Embryonic facial prominence (tissue), 1 donor: ENCODE measurements at regions not wholly inside any gene's neighbourhood (a gene's known extent, or its start where the extent isn't known, plus 50 kb on each side); places are given as distances from the start of the nearest gene placed in this dataset.
"Not testable (repeated sequence)": the region's sequence is repeated elsewhere in the genome, so short reads cannot be mapped to it uniquely, and the experiment has no call there.

ENCODE experiments used
- DNase-seq: peaks from one replicate; pipeline ENCODE4 v3.0.0-alpha.2; 2016; ENCODE audit errors: extremely low spot score

DNA sequence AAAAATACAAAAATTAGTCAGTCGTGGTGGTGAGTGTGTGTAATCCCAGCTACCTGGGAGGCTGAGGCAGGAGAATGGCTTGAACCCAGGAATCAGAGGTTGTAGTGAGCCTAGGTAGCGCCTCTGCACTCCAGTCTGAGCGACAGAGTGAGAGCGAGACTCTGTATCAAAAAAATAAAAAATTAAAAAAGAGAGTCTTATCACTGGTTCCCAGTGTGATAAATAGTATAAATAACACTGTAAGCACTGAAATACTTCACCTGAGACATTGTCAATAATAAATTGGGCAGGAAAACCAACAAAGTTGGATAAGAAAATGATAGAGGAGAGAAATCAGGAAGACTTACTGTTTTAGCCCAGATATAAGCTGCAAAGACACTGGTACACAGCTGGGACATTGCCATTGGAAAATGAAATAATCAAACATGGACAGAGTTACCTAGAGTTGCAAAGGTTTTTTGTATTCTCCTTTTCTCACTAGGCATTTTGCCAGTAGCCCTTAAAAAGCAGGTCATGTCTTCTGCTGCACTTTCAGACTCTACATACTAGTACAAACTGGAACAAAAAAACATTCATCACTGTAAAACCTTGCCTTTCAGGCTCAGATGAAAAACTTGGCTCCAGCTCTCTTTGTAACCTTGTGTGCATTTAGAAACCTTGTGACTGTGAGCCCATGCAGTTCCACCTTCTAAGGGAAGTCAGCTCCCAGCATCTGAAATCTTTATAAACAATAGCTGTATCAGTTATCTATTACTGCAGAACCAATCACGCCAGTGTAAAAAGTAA, 55.0 kb upstream of the PPP1R2C start:
- no peak for DNase-seq

DNA sequence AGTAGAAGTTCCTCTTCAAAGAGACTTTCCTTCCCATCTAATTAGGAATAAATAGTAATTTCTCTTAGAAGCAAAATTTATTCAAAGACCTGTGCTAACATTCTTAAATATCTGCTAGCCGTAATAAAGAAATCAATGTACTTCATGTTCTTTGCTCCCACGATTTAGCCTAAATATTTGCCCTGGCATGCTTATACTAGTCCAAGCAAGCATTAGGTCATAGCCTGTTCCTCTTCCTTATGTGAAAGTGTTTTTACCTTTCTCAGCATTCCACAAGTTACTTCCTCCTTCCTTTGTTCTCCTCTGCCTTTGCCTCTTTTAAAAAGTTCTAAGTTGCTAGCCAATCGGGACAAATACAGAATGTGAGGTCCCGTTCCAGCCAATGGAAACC, 55.6 kb upstream of the PPP1R2C start:
- not testable (repeated sequence) for DNase-seq

DNA sequence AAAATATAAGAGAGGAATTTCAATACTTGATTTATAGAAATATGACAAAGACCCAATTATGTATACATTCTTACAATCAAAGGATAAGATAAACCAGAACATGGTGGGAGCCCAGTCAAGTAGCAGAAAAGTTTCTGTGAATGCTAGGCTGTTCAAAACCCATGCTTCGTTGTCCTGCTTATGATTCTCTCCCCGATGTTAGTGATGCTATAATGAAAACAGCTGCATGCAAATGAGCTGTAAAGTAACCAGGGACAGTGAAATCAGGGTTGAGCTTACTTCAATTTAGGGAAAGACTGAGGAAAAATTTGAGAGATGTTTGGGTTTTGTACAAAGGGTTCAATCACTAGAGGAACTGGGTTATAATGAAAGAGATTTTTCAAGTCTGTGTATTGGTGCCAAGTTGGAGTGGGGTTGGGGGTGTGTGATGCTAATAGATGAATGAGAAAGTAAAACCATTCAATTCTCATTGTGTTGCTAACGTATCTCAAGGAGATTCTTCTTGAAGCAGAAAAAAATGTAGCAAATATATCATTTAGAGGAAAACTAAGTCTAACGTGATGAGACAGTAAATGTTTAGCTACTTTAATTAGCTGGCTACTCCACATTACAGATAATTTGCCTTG, 59.3 kb upstream of the PPP1R2C start:
- no peak for DNase-seq

DNA sequence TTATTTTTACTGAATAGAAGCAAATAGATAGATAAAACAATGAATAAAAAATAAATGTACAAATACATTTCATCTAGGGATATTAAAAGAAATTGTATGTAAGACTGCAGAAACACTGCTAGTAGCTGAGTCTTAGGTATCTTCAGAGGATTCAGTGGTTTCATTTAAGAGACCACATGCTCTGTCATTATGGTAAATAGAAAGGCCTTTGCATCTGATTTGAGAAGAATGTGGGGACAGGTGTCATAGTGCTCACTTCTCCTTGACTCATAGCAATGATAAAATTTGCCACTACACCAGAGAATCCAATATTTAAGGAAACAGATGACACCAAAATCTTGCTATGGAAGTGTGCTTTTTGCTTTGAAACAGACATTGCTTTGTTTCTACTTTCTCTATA, 59.8 kb upstream of the PPP1R2C start:
- no peak for DNase-seq

DNA sequence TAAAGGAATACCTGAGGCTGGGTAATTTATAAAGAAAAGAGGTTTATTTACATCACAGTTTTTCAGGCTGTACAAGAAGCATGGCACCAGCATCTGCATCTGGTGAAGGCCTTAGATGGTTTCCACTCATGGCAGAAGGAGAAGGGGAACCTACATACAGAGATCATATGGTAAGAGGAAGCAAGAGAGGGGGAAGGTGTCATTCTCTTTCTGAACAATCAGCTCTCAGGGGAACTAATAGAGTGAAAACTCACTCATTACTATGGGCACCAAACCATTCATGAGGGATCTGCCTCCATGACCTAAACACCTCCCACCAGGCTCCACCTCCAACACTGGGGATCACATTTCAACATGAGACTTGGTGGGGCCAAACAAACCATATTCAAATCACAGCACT, 61.7 kb upstream of the PPP1R2C start:
- DNase-seq, result no peak

DNA sequence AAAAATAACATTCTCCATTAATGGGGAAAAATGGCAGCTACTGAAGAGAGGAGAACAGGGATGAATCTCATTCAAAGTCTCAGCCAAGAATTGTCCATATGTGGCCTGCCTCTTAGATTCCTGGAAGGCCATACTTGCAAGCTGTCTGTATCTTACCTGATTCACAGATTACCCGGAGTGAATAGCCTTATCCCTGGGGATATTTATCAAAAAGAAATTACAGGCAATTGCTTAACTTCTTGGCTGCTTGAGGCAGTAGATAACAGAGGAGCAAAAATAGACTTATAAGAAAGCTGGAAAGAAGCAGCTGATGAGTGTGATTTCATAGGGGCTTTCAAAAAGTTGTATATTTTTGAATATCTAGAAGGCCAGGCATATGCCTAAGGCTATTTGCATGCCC, 68.8 kb upstream of the PPP1R2C start:
- DNase-seq, result no peak

DNA sequence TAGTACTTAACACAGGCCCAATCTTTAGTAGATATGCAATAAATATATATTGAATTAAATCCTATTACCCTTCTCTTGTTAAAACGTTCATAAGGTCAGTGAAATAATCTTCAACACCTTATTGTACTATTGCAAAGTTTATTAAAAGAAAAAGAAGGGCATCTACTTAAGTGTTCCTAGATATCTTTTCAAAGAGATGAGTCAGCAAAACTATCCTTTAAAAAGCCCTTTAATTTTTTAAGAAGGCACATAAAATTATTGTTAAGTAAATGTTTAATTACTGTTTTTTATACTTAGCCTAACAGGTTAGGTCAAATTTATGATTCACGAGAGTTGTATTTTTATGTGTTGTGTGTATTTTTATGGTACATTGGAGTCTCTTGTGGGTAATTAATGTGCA, 77.3 kb upstream of the PPP1R2C start:
- no peak for DNase-seq

DNA sequence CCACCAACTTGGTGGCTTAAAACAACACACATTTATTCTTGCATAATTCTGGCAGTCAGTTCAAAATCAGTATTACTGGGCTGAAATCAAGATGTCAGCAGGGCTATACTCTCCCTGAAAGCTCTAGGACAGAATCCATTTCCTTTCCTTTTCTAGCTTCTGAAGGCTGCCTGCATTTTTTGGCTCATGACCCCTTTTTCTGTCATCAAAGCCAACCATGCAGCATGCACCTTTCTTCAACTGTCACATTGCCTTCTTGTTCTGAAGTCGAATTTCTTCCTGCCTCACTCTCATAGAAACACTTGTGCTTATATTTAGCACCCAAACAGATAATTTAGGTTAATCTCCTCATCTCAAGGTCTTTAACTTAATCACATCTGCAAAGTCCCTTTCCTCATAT, 79.8 kb upstream of the PPP1R2C start:
- DNase-seq, result no peak

DNA sequence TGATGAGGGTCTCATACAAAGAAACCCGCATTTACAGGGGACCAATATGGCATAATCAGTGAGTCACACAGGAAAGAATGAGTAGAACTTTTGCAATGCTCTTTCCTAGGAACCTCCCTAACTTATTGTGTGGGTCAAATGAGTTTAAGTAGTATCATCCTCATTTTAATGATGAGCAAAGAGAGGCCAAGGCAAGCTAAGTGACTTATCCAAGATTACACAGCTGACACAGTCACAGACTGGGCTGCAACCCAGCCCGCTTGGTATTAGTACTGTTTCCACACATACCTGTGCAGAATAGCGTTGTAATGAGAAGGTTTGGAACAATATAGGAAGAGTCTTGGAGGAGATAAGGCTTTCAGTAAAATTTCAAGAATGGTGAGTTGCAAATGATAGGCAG, 91.0 kb upstream of the PPP1R2C start:
- DNase-seq, result no peak

DNA sequence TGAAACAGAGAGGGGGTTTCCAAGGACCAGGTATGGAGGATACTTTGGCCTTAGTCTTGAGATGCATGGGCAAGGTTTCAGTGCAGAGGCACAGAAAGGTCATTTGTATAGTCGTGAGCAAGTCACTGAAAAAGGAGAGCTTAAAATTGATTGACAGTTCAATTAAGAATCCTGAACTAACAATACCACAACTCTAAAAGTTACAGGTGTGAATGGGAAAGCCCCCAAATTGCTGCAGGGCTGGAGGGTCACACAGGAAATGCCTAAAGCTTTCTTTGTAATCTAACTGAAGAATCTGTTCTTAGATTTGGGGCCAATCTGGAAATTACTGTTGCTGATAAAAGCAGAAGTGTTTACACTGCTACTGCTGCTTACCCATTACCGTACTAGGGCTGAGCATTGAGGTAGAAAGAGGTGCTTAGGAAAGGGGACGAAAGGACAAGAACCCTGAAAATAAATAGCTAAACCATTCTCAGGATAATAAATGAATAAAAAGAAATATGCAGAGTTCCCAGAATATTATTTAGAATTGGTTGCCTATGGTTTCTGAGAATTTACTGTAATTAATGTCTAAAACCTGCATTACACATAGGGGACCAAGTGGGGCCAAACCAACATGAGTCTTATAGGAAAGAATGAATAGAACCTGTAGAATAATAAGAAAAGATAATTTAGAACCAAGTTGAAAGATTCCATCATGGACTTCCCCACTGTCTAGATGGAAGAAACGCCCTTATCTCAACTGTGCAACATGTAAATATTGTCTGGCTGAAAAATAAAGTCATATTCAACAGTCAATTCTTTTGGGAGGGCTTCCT, 91.9 kb upstream of the PPP1R2C start:
- no peak for DNase-seq

DNA sequence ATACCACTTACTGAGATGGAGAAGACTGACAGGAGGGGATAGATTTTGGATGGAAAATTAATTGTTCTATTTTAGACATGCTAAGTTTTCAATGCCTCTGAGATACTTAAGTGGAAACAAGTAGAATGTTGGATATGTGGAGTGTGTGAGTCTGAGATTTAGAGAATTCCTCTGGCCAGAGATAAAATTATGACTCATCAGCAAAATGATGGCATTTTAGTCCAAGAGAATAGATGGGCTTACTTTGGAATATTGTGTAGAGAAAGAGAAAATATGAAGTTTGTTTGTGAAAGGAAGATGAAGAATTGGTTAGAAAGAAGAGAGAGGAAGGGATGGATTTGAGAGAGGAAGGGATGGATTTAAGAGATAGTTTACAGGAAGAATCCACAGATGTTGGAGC, 108.6 kb upstream of the PPP1R2C start:
- no peak for DNase-seq

DNA sequence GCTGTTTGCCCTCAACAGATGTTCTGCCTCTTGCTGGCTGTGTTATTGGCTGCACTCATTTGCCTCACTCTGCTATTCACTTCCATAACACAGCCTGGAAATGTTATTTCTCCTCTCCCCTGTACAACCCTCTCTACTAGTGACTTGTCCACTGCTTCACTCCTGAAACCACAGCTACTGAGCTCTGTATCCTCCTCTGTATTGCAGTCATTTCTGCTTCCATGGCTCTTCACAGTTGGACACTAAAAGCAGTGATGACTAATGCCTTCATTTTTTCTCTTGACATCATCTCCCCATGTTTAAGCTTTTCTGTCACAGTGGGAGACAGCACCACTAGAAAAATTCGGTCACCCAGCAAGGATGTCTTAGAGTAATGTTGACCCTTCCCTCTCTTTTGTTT, 123.0 kb upstream of the PPP1R2C start:
- no peak for DNase-seq

DNA sequence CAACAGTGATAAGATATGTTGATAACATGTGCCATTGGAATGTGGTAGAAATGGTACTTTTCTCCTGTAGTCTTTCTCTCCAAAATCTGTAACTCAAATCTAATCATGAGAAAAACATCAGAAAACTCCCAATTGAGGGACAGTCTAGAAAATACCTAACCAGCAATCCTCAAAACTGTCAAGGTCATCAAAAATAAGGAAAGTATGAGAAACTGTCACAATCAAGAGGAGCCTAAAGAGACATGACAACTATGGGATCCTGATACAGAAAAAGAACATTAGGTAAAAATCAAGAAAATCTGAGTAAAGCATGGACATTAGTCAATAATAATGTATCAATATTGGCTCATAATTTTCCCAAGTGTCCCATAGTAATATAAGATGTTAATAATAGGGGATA, 124.5 kb upstream of the PPP1R2C start:
- DNase-seq, result no peak

DNA sequence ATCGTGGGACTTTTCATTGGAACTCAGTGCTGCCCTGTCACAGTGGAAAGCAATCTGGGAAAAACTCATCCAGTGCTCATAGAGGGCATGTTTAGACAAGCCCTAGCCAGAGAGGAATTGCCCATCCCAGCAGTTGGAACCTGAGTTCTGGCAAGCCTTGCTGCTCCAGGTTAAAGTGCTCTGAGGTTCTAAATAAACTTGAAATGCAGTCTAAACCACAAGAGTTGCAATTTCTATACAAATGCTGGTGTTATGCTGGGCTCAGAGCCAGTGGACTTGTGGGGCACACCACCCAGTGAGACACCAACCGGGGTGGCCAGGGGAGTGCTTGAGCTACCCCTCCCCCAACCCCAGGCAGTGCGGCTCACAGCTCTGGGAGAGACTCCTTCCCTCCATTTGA, 142.8 kb upstream of the PPP1R2C start:
- no peak for DNase-seq

DNA sequence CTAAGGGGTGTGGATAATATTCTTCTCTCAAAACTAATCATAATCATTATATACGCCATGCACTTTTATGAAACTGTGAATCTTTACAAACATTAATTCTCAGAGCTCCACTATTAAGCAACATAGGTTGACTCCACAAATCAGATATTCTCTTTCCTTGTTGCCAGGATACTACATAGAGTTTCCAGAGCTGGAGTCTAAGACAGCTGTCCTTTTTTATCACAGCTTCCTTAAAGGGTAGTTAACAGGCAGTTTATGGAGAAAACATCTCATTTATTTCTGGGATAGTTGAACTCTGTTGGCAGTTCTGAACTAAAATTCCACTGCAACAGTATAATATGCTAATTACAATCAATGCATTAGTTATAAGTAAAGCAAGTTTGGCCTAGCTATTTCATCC, 152.1 kb upstream of the PPP1R2C start:
- DNase-seq, result no peak

DNA sequence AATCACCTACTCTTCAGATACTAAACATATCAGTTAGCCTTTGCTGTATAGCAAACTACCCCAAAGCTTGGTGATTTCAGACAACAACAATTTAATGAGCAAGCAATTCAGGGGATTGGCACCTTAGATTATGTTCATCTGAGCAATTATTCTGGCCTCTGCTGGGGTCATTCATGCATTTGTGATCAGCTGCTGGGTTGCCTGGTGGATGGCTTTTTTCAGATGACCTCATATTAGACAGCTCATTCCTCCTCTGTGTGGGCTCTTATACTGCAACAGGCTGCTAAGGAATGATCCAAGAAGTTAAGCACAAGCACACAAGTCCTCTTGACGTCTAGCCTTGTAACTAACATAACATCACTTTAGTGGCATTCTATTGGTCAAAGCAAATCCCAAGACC, 153.0 kb upstream of the PPP1R2C start:
- DNase-seq, result no peak

DNA sequence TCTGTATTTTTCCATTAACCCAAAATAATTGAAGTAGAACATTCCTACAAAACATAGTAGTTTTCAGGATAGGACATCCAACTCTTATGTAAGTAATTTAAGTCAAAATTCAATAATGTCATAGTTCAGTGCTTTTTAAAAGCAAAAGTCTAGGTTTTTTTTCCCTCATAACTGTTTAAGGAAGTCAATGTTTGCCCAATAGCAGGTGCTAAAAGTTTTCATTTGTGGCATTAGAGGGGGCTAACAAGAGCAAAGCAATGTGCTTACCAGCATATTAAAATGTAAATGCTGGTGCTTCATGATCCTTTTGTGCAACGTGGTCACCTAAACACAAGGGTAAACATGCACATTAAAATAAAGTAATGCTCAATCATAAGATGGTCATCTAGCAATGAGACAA, 155.2 kb upstream of the PPP1R2C start:
- no peak for DNase-seq

DNA sequence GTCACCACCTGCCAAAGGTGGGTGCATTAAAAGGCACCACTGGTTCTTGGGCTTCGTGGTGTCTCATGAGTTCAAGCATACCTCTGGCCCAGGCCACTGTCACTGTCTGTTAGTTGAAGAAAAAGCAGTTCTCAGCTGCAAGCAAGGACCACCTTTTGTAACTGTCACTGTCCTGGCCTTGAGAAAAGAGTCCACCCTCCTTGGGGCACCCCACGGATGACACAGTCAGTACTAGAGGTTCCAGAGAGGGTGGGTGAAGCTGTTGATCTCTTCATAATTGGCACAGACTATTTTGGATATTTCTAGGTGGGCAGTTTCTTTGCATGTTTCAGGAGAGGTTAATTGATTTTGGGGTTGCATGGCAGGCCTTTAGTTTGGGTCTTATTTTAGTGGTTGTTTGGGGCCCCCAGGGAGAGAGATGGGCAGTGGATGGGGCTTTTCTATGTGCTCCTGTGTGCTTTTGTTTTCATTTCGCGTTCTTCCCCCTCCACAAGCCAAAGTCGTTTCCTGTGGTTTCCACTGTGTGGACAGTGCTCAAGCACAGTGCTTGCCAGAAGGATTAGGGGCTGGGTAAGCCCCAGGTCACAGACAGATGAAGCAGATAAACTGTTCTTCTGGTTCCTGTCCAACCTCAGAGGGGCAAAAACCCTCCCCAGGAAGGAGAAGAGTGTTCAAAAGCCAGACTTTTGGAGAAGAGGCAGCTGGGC, 156.2 kb upstream of the PPP1R2C start:
- no peak for DNase-seq

DNA sequence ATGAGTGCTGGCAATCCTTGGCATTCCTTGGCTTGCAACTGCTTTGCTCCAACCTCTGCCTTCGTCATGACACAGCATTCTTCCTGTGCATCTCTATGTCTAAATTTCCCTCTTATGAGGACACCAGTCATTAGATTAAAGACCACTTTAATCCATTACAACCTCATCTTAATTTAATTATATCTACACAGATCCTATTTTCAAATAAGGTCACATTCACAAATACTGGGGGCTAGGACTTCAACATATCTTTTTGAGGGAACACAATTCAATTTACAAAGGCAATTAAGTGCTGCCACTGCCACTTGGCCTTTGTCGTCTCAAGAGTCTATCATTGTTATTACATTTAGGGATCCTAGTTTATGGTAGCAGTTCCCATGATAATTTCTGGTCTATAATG, 163.7 kb upstream of the PPP1R2C start:
- DNase-seq, result no peak

DNA sequence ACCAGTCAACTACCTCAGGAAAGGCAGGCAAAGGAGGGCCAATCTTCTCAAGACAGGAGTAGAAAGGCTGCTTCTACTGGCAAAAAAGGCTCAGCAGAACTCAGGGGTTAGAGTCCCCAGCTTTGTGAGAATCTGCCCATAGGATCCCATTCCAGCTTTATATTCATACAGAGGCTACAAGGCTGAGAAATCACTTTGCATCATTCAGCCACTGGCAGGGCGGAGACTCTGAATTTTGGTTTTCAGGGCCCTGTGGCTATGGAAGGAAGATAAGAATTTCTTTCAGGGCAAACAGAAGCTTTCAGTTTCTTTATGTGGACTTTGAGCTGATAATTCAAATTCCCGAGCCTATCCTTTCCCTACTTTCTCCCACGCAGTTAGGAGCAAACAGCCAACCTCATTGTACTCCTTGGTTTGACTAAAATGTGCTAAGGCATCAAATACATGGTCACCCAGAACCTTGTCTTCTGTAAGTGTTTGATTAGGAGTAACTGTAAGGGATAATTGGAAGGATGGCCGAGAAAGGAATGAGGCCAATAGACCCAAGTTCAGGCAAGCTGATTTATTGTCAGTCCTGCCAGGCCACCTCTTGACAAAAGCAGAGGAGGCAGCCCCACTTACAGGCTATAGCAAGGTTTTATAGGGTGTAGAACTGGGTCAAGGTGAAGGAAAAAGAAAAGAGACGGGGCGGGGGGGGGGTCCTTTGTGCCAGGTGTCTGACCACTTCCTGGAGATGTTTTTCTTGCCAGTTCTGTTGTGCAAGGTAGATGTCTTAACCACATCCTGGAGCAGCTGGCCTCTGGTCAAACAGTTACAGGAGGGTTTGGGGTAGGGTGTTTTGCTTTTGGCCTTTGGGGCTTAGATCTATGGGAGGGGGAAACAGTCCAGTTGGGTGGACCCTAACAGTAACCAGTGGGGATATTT, 165.3 kb upstream of the PPP1R2C start:
- no peak for DNase-seq

DNA sequence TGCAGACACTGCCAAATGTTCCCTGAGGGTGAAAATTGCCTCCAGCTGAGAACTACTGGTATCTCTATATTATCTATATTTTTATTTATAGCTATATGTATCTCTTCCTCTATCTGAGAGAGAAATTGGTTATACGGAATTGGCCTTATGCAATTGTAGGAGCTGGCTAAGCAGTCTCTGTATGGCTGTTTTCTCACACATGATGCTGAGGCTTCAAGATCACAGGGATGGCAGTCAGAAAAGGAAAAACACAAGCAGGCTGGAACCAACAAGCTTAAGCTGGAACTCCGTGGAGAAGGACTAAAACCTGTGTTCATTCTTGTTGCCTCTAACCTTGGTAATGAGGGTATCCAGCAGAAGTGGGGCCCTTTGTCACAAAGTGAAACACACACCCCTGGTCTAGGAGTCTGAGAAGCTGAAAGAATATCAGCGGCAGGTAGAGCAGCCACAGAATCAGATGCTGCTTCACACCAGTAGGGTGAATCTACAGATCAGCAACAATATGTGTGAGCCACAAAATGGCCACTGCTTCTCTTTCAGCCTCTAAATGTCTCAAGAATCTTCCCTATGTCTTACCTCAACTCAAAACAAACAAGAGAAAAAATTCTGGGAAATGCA, 166.5 kb upstream of the PPP1R2C start:
- DNase-seq, result no peak
